Activated T-helper 17 cell treated with anti-CD3 and anti-CD28 coated beads, Interleukin-2, amount 50 U/mL, for 72 hours (primary cell): ENCODE measurements at regions not wholly inside any gene's neighbourhood (a gene's known extent, or its start where the extent isn't known, plus 50 kb on each side); places are given as distances from the start of the nearest gene placed in this dataset.

Source experiments
- ATAC-seq: fragments of 150-1000 bp; cut with Tn5 transposase; replicated peaks from 2 replicates; pipeline ENCODE4 v1.10.0; 2021; ENCODE audit warnings: mild to moderate bottlenecking, moderate library complexity
- H3K27ac Mint-ChIP-seq: one replicate; pipeline ENCODE4 v1.8.0; 2022; ENCODE audit warnings: mixed read lengths
- H3K27me3 Mint-ChIP-seq: one replicate; pipeline ENCODE4 v1.8.0; 2022; ENCODE audit warnings: mixed read lengths
- H3K36me3 Mint-ChIP-seq: one replicate; pipeline ENCODE4 v1.8.0; 2022; ENCODE audit warnings: low read depth, mild to moderate bottlenecking, mixed read lengths
- H3K4me1 Mint-ChIP-seq: one replicate; pipeline ENCODE4 v1.8.0; 2022; ENCODE audit warnings: mixed read lengths
- H3K4me3 Mint-ChIP-seq: one replicate; pipeline ENCODE4 v1.8.0; 2022; ENCODE audit warnings: mild to moderate bottlenecking, mixed read lengths
- H3K9me3 Mint-ChIP-seq: one replicate; pipeline ENCODE4 v1.8.0; 2022; ENCODE audit warnings: mixed read lengths

DNA sequence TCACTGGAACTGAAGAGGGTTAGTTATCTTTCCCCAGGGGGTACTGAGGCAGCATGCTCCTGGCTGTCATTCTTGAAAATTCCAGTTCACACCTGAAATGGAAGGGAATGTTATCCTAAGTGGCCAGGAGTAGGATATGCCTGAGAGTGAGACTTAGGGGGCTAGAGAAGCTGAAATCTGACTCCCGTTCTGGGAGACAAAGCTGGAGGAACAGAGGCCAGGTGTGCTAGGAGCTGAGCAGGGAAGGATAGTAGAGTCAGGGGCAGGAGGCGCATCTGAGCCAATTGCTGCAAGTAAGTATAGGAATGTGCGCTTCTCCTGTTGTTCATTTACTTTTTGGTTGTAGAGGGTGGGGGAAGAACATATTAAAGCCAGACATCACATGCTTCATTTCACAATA, 58.1 kb upstream of the KIAA1217 start:
- H3K9me3 Mint-ChIP-seq: no peaks in the 10 kb centered on the region

DNA sequence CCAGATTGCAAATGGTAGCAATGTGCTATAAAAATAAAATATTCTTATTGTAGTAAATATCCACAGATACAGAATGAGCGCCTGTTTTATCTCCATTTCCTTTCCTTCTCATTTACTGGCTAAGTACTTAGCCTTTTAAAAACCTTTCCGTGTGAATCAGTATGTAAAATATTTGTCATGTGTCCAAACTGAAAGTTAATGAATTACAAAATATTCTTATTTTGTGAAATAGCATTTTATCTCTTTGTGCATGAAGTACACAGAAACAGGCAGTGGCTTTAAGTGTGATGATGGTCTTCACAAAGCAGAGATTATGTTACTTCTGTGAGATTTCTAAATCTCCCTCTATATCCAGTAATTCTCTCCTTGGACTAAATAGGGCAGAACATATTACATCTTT, 56.7 kb upstream of the KIAA1217 start:
- Mint-ChIP-seq H3K4me1 (no peaks in the 10 kb centered on the region), H3K4me3 (no peak overlapping the region), H3K27ac (no peak overlapping the region), H3K36me3 (no peaks in the 10 kb centered on the region), H3K27me3 (peaks cover 2% of the 10 kb centered on the region), H3K9me3 (peaks cover 6% of the 10 kb centered on the region)
- no peak for ATAC-seq

More for the DNA sequence above, 58.1 kb upstream of the KIAA1217 start:
- Mint-ChIP-seq H3K4me1 (no peaks in the 10 kb centered on the region), H3K36me3 (no peaks in the 10 kb centered on the region), H3K4me3 (no peak overlapping the region), H3K27me3 (peaks cover 2% of the 10 kb centered on the region), H3K27ac (no peak overlapping the region)
- ATAC-seq: no peak

DNA sequence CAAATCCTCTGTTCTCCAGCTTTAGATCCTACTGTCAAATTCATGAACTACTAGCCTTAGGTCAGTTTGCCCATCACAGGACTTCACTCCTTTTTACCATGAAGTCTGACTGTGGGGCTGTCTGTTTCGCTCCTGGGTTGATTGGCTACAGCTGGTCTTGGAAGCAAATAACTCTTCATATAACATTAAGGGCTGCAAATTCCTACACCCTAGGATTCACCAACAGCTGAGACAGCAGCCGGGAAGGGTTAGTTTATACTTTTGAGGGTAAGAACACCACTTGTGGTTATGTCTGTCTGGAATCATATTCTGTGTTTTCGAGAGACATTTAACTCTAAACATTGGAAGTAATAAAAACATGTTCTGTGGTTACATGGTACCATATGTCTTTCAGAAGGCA, 55.9 kb upstream of the KIAA1217 start:
- H3K4me3 Mint-ChIP-seq: no peak overlapping the region
- H3K4me1 Mint-ChIP-seq: no peaks in the 10 kb centered on the region
- H3K36me3 Mint-ChIP-seq: no peaks in the 10 kb centered on the region
- H3K27me3 Mint-ChIP-seq: peaks cover 2% of the 10 kb centered on the region
- ATAC-seq: no peak
- H3K27ac Mint-ChIP-seq: no peak overlapping the region
- peaks cover 8% of the 10 kb centered on the region for H3K9me3 Mint-ChIP-seq

DNA sequence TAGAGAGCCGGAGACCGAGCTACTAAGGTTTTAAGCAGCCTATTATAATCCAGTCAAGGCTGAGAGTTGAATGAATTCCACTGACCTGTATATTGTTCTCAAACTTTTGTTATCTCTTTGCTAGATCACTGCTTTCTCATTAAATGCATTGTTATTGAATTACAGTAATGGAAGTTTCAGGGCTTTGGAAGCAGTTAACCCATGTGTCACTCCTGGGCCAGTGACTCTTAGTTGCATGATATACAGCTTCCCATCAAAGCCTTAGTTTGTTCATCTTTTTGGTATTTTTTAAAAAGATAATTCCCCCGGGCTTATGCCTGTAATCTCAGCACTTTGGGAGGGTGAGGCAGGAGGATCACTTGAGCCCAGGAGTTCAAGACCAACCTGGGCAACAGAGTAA, 55.4 kb upstream of the KIAA1217 start:
- Mint-ChIP-seq H3K27ac (no peak overlapping the region), H3K4me1 (no peaks in the 10 kb centered on the region), H3K27me3 (peaks cover 2% of the 10 kb centered on the region), H3K9me3 (peaks cover 8% of the 10 kb centered on the region), H3K36me3 (no peaks in the 10 kb centered on the region), H3K4me3 (no peak overlapping the region)
- ATAC-seq: no peak

DNA sequence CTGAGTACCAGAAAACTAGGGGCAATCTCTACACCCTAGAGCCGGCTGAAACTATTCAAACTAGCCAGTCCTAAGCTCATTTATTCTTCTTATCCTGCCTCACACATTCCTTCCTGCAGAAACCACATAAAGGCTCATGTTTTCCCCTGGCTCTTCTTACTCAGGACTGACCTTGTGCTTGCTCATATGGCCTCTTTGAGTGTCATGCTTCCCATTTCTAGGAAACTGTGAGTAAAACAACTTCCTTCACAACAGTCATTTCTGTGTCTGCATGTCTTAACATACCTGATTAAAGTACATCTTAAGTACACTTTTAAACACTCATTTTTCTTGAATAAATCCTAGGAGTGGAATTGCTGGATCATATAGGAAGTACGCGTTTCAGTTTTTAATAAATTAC, 52.3 kb upstream of the KIAA1217 start:
- no peaks in the 10 kb centered on the region for H3K36me3 Mint-ChIP-seq
- H3K4me1 Mint-ChIP-seq: no peaks in the 10 kb centered on the region
- H3K27me3 Mint-ChIP-seq: peaks cover 2% of the 10 kb centered on the region
- peaks cover 8% of the 10 kb centered on the region for H3K9me3 Mint-ChIP-seq
- H3K4me3 Mint-ChIP-seq: no peak overlapping the region
- no peak for ATAC-seq
- no peak overlapping the region for H3K27ac Mint-ChIP-seq

DNA sequence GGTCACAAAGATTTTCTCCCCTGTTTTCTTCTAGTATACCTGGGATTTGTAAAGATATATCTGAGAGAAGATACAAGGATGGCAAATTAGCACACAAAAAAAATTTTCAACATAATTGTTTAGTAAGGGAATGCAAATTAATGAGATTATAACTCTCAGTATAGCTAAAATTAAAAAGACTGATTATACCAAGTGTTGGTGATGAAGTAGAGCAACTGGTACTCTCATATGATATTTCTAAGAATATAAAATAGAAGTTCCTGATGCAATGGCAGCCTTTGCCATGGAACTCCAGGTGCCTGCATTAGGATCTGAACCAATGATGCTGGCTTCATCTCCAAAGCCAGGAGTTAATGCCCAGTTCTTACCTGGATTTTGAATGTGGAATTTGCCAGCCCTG, 51.4 kb upstream of the KIAA1217 start:
- no peak overlapping the region for H3K4me3 Mint-ChIP-seq
- no peak for ATAC-seq

More for the DNA sequence above, 51.4 kb upstream of the KIAA1217 start:
- no peak overlapping the region for H3K27ac Mint-ChIP-seq
- peaks cover 8% of the 10 kb centered on the region for H3K9me3 Mint-ChIP-seq
- no peaks in the 10 kb centered on the region for H3K36me3 Mint-ChIP-seq
- H3K27me3 Mint-ChIP-seq: peaks cover 2% of the 10 kb centered on the region
- H3K4me1 Mint-ChIP-seq: no peaks in the 10 kb centered on the region
